KOPT-K1 (cell line): ENCODE measurements at regions not wholly inside any gene's neighbourhood (a gene's known extent, or its start where the extent isn't known, plus 50 kb on each side); places are given as distances from the start of the nearest gene placed in this dataset.
"Not testable (repeated sequence)": the region's sequence is repeated elsewhere in the genome, so short reads cannot be mapped to it uniquely, and the experiment has no call there.

ENCODE experiments used
- H3K27ac ChIP-seq: fragments of 200-600 bp; sonication (generic); 2 replicates; pipeline ENCODE4 v1.5.1; 2016; ENCODE audit warnings: antibody characterized with exemption, mild to moderate bottlenecking, low read depth, low read length; ENCODE audit not compliant: poor library complexity, severe bottlenecking
- H3K36me3 ChIP-seq: fragments of 200-600 bp; sonication (generic); 2 replicates; pipeline ENCODE4 v1.5.1; 2017; ENCODE audit warnings: antibody characterized with exemption, mild to moderate bottlenecking, low read length, moderate library complexity; ENCODE audit not compliant: insufficient read depth
- H3K9me3 ChIP-seq: fragments of 200-600 bp; sonication (generic); 2 replicates; pipeline ENCODE4 v1.5.1; 2017; ENCODE audit warnings: antibody characterized with exemption, low read length, mild to moderate bottlenecking; ENCODE audit not compliant: insufficient read depth, poor library complexity, severe bottlenecking

DNA sequence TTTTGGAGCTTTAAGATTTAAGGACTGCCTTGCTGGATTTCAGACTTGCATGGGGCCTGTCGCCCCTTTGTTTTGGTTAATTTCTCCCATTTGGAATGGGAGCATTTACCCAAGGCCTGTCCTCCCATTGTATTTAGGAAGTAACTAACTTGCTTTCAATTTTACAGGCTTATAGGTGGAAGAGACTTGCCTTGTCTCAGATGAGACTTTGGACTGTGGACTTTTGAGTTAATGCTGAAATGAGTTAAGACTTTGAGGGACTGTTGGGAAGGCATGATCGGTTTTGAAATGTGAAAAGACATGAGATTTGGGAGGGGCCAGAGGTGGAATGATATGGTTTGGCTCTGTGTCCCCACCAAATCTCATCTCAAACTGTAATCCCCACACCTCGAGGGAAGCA is 56.5 kb upstream of the TNFSF10 start:
- Histone ChIP-seq H3K27ac (peak overlapping the region; percentile 94), H3K9me3 (peaks cover 12% of the 10 kb centered on the region)
- H3K36me3 ChIP-seq: not testable (repeated sequence)

DNA sequence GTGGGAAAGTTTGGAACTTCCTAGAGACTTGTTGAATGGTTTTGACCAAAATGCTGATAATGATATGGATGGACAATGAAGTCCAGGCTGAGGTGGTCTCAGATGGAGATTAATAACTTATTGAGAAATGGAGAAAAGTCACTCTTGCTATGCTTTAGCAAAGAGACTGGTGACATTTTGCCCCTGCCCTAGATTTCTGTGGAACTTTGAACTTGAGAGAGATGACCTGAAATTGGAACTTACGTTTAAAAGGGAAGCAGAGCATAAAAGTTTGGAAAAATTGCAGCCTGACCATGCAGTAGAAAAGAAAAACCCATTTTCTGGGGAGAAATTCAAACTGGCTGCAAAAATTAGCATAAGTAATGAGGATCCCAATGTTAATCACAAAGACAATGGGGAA is 55.5 kb upstream of the TNFSF10 start:
- H3K9me3 ChIP-seq: peaks cover 12% of the 10 kb centered on the region
- H3K27ac ChIP-seq: peak overlapping the region; percentile 94
- not testable (repeated sequence) for H3K36me3 ChIP-seq

DNA sequence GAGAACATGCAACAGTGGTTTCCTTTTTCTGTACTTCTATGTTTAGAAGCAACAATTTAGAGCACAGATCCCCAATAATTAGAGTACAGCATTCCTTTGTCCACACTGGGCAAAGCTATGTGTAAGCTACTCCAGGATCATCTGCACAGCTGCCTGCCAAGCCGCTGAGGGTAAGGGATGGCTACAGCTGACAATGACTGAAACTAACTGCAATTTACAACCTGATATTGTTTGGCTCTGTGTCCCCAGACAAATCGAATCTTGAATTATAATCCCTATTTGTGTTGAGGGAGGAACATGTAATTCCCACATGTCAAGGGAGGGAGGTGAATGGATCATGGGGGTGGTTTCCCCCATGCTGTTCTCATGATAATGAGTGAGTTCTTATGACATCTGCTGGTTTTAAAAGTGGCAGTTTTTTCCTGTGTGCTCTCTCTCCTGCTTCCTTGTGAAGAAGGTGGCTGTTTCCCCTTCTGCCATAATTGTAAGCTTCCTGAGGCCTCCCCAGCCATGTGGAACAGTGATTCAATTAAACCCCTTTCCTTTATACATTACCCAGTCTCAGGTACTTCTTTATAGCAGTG is 54.8 kb upstream of the TNFSF10 start:
- H3K27ac ChIP-seq: peak overlapping the region; percentile 94
- no peaks in the 10 kb centered on the region for H3K36me3 ChIP-seq
- H3K9me3 ChIP-seq: peaks cover 12% of the 10 kb centered on the region

DNA sequence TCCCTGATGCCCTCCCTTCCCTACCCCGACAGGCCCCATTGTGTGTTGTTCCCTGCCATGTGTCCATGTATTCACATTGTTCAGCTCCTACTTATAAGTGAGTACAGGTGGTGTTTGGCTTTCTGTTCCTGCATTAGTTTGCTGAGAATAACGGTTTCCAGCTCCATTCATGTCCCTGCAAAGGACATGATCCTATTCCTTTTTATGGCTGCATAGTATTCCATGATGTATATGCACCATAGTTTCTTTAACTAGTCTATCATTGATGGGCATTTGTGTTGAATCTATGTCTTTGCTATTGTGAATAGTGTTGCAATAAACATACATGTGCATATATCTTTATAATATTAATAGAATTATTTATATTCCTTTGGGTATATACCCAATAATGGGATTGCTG is 52.1 kb upstream of the TNFSF10 start:
- H3K27ac ChIP-seq: no peak overlapping the region
- H3K36me3 ChIP-seq: no peaks in the 10 kb centered on the region
- H3K9me3 ChIP-seq: peaks cover 24% of the 10 kb centered on the region

DNA sequence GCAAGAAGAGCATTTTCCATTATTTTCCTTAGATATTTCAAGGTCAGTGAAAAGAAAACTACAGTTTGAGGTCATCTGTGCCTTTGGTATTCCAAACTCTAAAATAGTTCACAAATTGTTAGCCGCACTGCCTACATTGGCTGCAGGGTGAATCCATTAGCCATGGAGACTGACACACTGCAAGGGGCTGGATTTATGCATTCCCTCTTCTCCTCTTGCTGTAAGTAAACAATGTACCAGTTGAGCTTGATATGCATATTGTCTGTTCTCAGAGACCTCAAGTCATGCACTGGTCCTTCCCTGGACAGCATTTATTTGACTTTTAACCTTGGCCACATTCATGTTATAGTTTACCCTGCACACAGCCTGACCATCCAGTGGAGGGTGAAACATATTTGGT is 50.2 kb upstream of the TNFSF10 start:
- H3K36me3 ChIP-seq: no peaks in the 10 kb centered on the region
- H3K9me3 ChIP-seq: peaks cover 26% of the 10 kb centered on the region
- H3K27ac ChIP-seq: no peak overlapping the region
